HUES48 (cell line): ENCODE measurements at regions not wholly inside any gene's neighbourhood (a gene's known extent, or its start where the extent isn't known, plus 50 kb on each side); places are given as distances from the start of the nearest gene placed in this dataset.

Experiments
- H3K27ac ChIP-seq: one replicate; pipeline ENCODE4 v1.7.0; 2013; ENCODE audit warnings: low read depth, low read length, inconsistent platforms
- H3K27me3 ChIP-seq: 2 replicates; pipeline ENCODE4 v1.6.1; 2013; ENCODE audit warnings: mild to moderate bottlenecking, low read length; ENCODE audit not compliant: control insufficient read depth, insufficient read depth
- H3K36me3 ChIP-seq: 2 replicates; pipeline ENCODE4 v1.6.1; 2013; ENCODE audit warnings: low read length; ENCODE audit not compliant: control insufficient read depth, insufficient read depth
- H3K4me1 ChIP-seq: 2 replicates; pipeline ENCODE4 v1.6.1; 2013; ENCODE audit warnings: mild to moderate bottlenecking, low read length; ENCODE audit not compliant: control insufficient read depth, insufficient read depth
- H3K4me3 ChIP-seq: 2 replicates; pipeline ENCODE4 v1.5.1; 2013; ENCODE audit warnings: mild to moderate bottlenecking, low read depth, low read length
- H3K9ac ChIP-seq: 2 replicates; pipeline ENCODE4 v1.6.1; 2013; ENCODE audit warnings: mild to moderate bottlenecking, low read depth, low read length, moderate library complexity
- H3K9me3 ChIP-seq: 2 replicates; pipeline ENCODE4 v1.6.1; 2013; ENCODE audit warnings: low read length; ENCODE audit not compliant: control insufficient read depth, insufficient read depth

GRCh38 chr5:120991569-120991968 lies 527.5 kb downstream of the PRR16 start:
- Histone ChIP-seq H3K4me3 (no peak overlapping the region), H3K9ac (no peak overlapping the region), H3K27ac (no peak overlapping the region), H3K36me3 (no peaks in the 10 kb centered on the region), H3K4me1 (no peaks in the 10 kb centered on the region), H3K27me3 (no peaks in the 10 kb centered on the region), H3K9me3 (no peaks in the 10 kb centered on the region)

GRCh38 chr5:120994112-120994511 lies 530.0 kb downstream of the PRR16 start:
- Histone ChIP-seq H3K9me3 (no peaks in the 10 kb centered on the region), H3K27ac (no peak overlapping the region), H3K4me3 (no peak overlapping the region), H3K27me3 (no peaks in the 10 kb centered on the region), H3K36me3 (no peaks in the 10 kb centered on the region), H3K4me1 (no peaks in the 10 kb centered on the region), H3K9ac (no peak overlapping the region)

- Histone ChIP-seq H3K9me3 (no peaks in the 10 kb centered on the region), H3K4me3 (no peak overlapping the region), H3K27ac (no peak overlapping the region), H3K9ac (no peak overlapping the region), H3K36me3 (no peaks in the 10 kb centered on the region), H3K27me3 (no peaks in the 10 kb centered on the region), H3K4me1 (no peaks in the 10 kb centered on the region)
These were observed 535.5 kb downstream of the PRR16 start for GRCh38 chr5:120999550-120999949.

GRCh38 chr5:121006217-121006616 lies 542.1 kb downstream of the PRR16 start:
- Histone ChIP-seq H3K27me3 (no peaks in the 10 kb centered on the region), H3K4me1 (no peaks in the 10 kb centered on the region), H3K36me3 (no peaks in the 10 kb centered on the region), H3K4me3 (no peak overlapping the region), H3K27ac (no peak overlapping the region), H3K9me3 (no peaks in the 10 kb centered on the region), H3K9ac (no peak overlapping the region)

GRCh38 chr5:121008041-121008440 lies 543.9 kb downstream of the PRR16 start:
- no peaks in the 10 kb centered on the region for H3K4me1 ChIP-seq
- no peaks in the 10 kb centered on the region for H3K27me3 ChIP-seq
- H3K4me3 ChIP-seq: no peak overlapping the region
- H3K27ac ChIP-seq: no peak overlapping the region
- H3K9ac ChIP-seq: no peak overlapping the region
- H3K9me3 ChIP-seq: no peaks in the 10 kb centered on the region
- no peaks in the 10 kb centered on the region for H3K36me3 ChIP-seq

- Histone ChIP-seq H3K9ac (no peak overlapping the region), H3K27ac (no peak overlapping the region), H3K4me3 (no peak overlapping the region), H3K36me3 (no peaks in the 10 kb centered on the region), H3K4me1 (no peaks in the 10 kb centered on the region), H3K9me3 (no peaks in the 10 kb centered on the region), H3K27me3 (no peaks in the 10 kb centered on the region)
These were observed 545.0 kb downstream of the PRR16 start for GRCh38 chr5:121009058-121009457.

- H3K4me3 ChIP-seq: no peak overlapping the region
- H3K9me3 ChIP-seq: no peaks in the 10 kb centered on the region
- peaks cover 3% of the 10 kb centered on the region; the same call in 1 of the 2 replicates for H3K4me1 ChIP-seq
- no peaks in the 10 kb centered on the region for H3K27me3 ChIP-seq
- no peak overlapping the region for H3K27ac ChIP-seq
- H3K36me3 ChIP-seq: no peaks in the 10 kb centered on the region
- H3K9ac ChIP-seq: no peak overlapping the region
These were observed 553.9 kb downstream of the PRR16 start for GRCh38 chr5:121018004-121018403.

- H3K9me3 ChIP-seq: no peaks in the 10 kb centered on the region
- no peak overlapping the region for H3K4me3 ChIP-seq
- H3K27me3 ChIP-seq: no peaks in the 10 kb centered on the region
- H3K27ac ChIP-seq: no peak overlapping the region
- H3K4me1 ChIP-seq: peaks cover 3% of the 10 kb centered on the region; the same call in 1 of the 2 replicates
- H3K9ac ChIP-seq: no peak overlapping the region
- no peaks in the 10 kb centered on the region for H3K36me3 ChIP-seq
These were observed 555.0 kb downstream of the PRR16 start for GRCh38 chr5:121019106-121019505.

GRCh38 chr5:121019734-121020133 lies 555.6 kb downstream of the PRR16 start:
- H3K27ac ChIP-seq: no peak overlapping the region
- no peaks in the 10 kb centered on the region for H3K36me3 ChIP-seq

GRCh38 chr5:121021681-121022080 lies 557.6 kb downstream of the PRR16 start:
- Histone ChIP-seq H3K9ac (no peak overlapping the region), H3K27me3 (no peaks in the 10 kb centered on the region), H3K27ac (no peak overlapping the region), H3K4me3 (no peak overlapping the region), H3K4me1 (peaks cover 3% of the 10 kb centered on the region; the same call in 1 of the 2 replicates), H3K36me3 (no peaks in the 10 kb centered on the region), H3K9me3 (no peaks in the 10 kb centered on the region)

More at GRCh38 chr5:121019734-121020133, 555.6 kb downstream of the PRR16 start:
- Histone ChIP-seq H3K4me3 (no peak overlapping the region), H3K9ac (no peak overlapping the region), H3K4me1 (peaks cover 3% of the 10 kb centered on the region; the same call in 1 of the 2 replicates), H3K27me3 (no peaks in the 10 kb centered on the region), H3K9me3 (no peaks in the 10 kb centered on the region)

- Histone ChIP-seq H3K9ac (no peak overlapping the region), H3K9me3 (no peaks in the 10 kb centered on the region), H3K27ac (no peak overlapping the region)
These were observed 560.6 kb downstream of the PRR16 start for GRCh38 chr5:121024416-121025311.

More at GRCh38 chr5:121024416-121025311, 560.6 kb downstream of the PRR16 start:
- no peak overlapping the region for H3K4me3 ChIP-seq
- no peaks in the 10 kb centered on the region for H3K27me3 ChIP-seq
- H3K36me3 ChIP-seq: no peaks in the 10 kb centered on the region
- H3K4me1 ChIP-seq: no peaks in the 10 kb centered on the region
